K562 (cell line): ENCODE measurements at regions not wholly inside any gene's neighbourhood (a gene's known extent, or its start where the extent isn't known, plus 50 kb on each side); places are given as distances from the start of the nearest gene placed in this dataset.

Experiments
- HIVEP1 ChIP-seq: fragments of 250-450 bp; sonication (Bioruptor Pico); IDR thresholded peaks from 2 replicates; pipeline ENCODE4 v1.4.0; 2020; ENCODE audit warnings: mild to moderate bottlenecking
- NCOR1 ChIP-seq: fragments of 450-650 bp; IDR thresholded peaks from 2 replicates; pipeline ENCODE4 v1.6.1; 2016; ENCODE audit warnings: mild to moderate bottlenecking, moderate library complexity
- TF ChIP-seq, protein P1 (sequence below), 3 experiments: fragments of 200-800 bp in 1 of 3; fragments of 250-450 bp in 1 of 3; fragments of 450-650 bp in 1 of 3; sonication (Bioruptor Pico) in 1 of 3; sonication (Bioruptor generic) in 1 of 3; formaldehyde crosslinking in 1 of 3; IDR thresholded peaks; 2 replicates each; pipeline versions ENCODE4 v1.6.1 to v1.8.0; 2016 to 2022; ENCODE audit warnings: mild to moderate bottlenecking in 2 of 3, missing genetic modification characterization in 2 of 3, missing compliant biosample characterization in 1 of 3, moderate library complexity in 1 of 3
- TF ChIP-seq, protein P2 (sequence below): fragments of 450-650 bp; IDR thresholded peaks from 2 replicates; pipeline ENCODE4 v1.6.1; 2018; ENCODE audit not compliant: partially characterized antibody
- TF ChIP-seq, protein P3 (sequence below): fragments of 450-650 bp; IDR thresholded peaks from 2 replicates; pipeline ENCODE4 v1.6.1; 2016; ENCODE audit warnings: mild to moderate bottlenecking, moderate library complexity

DNA sequence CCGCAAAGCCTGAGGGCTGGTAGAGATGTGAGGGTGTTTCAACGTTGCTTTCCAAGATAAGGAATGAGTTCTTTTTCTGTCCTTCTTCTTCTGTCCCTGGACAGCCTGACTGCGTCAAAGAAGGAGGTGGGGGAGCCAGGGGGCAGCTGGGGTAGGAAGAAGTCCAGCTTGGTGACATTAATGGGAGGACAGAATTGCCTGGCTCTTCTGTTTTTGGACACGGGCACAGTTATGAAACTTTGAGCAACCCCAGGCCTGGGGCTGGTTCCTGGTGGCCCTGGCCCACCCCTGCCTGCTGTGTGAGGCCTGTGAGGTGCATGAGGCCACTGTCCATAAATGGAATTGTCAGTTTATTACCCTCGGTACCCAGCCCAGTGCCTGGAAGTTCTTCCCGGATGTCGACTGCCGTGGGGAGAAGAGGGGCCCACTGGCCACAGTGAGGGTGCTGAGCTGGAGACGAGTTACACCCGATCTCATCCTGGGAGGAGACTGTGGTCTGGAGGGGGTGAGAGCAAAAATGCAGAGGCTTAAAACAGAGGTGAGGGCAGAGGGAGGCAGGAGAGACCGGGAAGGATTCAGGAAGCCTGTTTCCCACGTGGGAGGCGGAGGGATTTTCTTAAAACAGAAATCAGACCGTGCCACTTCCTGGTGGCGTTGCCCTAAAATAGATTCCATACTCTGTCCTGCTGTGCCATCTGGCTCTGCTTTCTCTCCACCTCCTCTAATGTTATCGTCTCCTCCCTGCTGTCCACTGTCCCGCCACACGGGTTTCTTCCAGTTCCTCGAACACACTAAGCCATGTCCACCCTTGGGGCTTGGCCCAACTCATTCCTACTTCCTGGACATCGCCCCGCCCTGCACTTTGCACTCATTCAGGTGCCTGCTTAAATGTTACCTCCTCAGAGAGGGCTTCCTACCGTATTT lies 59.7 kb upstream of the RASD2 start (continued):
- TF ChIP-seq, protein P1, sequence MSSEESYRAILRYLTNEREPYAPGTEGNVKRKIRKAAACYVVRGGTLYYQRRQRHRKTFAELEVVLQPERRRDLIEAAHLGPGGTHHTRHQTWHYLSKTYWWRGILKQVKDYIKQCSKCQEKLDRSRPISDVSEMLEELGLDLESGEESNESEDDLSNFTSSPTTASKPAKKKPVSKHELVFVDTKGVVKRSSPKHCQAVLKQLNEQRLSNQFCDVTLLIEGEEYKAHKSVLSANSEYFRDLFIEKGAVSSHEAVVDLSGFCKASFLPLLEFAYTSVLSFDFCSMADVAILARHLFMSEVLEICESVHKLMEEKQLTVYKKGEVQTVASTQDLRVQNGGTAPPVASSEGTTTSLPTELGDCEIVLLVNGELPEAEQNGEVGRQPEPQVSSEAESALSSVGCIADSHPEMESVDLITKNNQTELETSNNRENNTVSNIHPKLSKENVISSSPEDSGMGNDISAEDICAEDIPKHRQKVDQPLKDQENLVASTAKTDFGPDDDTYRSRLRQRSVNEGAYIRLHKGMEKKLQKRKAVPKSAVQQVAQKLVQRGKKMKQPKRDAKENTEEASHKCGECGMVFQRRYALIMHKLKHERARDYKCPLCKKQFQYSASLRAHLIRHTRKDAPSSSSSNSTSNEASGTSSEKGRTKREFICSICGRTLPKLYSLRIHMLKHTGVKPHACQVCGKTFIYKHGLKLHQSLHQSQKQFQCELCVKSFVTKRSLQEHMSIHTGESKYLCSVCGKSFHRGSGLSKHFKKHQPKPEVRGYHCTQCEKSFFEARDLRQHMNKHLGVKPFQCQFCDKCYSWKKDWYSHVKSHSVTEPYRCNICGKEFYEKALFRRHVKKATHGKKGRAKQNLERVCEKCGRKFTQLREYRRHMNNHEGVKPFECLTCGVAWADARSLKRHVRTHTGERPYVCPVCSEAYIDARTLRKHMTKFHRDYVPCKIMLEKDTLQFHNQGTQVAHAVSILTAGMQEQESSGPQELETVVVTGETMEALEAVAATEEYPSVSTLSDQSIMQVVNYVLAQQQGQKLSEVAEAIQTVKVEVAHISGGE (CRISPR knock-in tag; IDR thresholded peaks at IDR 0.05), result peak in 1 of 3 experiments; percentile 33; a peak in 1 of 6 replicates
- TF ChIP-seq HIVEP1 (CRISPR knock-in tag) (no peak), NCOR1 (no peak)
- TF ChIP-seq, protein P2, sequence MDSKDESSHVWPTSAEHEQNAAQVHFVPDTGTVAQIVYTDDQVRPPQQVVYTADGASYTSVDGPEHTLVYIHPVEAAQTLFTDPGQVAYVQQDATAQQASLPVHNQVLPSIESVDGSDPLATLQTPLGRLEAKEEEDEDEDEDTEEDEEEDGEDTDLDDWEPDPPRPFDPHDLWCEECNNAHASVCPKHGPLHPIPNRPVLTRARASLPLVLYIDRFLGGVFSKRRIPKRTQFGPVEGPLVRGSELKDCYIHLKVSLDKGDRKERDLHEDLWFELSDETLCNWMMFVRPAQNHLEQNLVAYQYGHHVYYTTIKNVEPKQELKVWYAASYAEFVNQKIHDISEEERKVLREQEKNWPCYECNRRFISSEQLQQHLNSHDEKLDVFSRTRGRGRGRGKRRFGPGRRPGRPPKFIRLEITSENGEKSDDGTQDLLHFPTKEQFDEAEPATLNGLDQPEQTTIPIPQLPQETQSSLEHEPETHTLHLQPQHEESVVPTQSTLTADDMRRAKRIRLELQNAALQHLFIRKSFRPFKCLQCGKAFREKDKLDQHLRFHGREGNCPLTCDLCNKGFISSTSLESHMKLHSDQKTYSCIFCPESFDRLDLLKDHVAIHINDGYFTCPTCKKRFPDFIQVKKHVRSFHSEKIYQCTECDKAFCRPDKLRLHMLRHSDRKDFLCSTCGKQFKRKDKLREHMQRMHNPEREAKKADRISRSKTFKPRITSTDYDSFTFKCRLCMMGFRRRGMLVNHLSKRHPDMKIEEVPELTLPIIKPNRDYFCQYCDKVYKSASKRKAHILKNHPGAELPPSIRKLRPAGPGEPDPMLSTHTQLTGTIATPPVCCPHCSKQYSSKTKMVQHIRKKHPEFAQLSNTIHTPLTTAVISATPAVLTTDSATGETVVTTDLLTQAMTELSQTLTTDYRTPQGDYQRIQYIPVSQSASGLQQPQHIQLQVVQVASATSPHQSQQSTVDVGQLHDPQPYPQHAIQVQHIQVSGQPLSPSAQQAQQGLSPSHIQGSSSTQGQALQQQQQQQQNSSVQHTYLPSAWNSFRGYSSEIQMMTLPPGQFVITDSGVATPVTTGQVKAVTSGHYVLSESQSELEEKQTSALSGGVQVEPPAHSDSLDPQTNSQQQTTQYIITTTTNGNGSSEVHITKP, result peak; percentile 40
- TF ChIP-seq, protein P3, sequence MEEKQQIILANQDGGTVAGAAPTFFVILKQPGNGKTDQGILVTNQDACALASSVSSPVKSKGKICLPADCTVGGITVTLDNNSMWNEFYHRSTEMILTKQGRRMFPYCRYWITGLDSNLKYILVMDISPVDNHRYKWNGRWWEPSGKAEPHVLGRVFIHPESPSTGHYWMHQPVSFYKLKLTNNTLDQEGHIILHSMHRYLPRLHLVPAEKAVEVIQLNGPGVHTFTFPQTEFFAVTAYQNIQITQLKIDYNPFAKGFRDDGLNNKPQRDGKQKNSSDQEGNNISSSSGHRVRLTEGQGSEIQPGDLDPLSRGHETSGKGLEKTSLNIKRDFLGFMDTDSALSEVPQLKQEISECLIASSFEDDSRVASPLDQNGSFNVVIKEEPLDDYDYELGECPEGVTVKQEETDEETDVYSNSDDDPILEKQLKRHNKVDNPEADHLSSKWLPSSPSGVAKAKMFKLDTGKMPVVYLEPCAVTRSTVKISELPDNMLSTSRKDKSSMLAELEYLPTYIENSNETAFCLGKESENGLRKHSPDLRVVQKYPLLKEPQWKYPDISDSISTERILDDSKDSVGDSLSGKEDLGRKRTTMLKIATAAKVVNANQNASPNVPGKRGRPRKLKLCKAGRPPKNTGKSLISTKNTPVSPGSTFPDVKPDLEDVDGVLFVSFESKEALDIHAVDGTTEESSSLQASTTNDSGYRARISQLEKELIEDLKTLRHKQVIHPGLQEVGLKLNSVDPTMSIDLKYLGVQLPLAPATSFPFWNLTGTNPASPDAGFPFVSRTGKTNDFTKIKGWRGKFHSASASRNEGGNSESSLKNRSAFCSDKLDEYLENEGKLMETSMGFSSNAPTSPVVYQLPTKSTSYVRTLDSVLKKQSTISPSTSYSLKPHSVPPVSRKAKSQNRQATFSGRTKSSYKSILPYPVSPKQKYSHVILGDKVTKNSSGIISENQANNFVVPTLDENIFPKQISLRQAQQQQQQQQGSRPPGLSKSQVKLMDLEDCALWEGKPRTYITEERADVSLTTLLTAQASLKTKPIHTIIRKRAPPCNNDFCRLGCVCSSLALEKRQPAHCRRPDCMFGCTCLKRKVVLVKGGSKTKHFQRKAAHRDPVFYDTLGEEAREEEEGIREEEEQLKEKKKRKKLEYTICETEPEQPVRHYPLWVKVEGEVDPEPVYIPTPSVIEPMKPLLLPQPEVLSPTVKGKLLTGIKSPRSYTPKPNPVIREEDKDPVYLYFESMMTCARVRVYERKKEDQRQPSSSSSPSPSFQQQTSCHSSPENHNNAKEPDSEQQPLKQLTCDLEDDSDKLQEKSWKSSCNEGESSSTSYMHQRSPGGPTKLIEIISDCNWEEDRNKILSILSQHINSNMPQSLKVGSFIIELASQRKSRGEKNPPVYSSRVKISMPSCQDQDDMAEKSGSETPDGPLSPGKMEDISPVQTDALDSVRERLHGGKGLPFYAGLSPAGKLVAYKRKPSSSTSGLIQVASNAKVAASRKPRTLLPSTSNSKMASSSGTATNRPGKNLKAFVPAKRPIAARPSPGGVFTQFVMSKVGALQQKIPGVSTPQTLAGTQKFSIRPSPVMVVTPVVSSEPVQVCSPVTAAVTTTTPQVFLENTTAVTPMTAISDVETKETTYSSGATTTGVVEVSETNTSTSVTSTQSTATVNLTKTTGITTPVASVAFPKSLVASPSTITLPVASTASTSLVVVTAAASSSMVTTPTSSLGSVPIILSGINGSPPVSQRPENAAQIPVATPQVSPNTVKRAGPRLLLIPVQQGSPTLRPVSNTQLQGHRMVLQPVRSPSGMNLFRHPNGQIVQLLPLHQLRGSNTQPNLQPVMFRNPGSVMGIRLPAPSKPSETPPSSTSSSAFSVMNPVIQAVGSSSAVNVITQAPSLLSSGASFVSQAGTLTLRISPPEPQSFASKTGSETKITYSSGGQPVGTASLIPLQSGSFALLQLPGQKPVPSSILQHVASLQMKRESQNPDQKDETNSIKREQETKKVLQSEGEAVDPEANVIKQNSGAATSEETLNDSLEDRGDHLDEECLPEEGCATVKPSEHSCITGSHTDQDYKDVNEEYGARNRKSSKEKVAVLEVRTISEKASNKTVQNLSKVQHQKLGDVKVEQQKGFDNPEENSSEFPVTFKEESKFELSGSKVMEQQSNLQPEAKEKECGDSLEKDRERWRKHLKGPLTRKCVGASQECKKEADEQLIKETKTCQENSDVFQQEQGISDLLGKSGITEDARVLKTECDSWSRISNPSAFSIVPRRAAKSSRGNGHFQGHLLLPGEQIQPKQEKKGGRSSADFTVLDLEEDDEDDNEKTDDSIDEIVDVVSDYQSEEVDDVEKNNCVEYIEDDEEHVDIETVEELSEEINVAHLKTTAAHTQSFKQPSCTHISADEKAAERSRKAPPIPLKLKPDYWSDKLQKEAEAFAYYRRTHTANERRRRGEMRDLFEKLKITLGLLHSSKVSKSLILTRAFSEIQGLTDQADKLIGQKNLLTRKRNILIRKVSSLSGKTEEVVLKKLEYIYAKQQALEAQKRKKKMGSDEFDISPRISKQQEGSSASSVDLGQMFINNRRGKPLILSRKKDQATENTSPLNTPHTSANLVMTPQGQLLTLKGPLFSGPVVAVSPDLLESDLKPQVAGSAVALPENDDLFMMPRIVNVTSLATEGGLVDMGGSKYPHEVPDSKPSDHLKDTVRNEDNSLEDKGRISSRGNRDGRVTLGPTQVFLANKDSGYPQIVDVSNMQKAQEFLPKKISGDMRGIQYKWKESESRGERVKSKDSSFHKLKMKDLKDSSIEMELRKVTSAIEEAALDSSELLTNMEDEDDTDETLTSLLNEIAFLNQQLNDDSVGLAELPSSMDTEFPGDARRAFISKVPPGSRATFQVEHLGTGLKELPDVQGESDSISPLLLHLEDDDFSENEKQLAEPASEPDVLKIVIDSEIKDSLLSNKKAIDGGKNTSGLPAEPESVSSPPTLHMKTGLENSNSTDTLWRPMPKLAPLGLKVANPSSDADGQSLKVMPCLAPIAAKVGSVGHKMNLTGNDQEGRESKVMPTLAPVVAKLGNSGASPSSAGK, result 0 out of 2 replicates have a peak, but pooled peaks have one; percentile 26
